ENCODE measurements at regions not wholly inside any gene's neighbourhood (a gene's known extent, or its start where the extent isn't known, plus 50 kb on each side); places are given as distances from the start of the nearest gene placed in this dataset.

DNA sequence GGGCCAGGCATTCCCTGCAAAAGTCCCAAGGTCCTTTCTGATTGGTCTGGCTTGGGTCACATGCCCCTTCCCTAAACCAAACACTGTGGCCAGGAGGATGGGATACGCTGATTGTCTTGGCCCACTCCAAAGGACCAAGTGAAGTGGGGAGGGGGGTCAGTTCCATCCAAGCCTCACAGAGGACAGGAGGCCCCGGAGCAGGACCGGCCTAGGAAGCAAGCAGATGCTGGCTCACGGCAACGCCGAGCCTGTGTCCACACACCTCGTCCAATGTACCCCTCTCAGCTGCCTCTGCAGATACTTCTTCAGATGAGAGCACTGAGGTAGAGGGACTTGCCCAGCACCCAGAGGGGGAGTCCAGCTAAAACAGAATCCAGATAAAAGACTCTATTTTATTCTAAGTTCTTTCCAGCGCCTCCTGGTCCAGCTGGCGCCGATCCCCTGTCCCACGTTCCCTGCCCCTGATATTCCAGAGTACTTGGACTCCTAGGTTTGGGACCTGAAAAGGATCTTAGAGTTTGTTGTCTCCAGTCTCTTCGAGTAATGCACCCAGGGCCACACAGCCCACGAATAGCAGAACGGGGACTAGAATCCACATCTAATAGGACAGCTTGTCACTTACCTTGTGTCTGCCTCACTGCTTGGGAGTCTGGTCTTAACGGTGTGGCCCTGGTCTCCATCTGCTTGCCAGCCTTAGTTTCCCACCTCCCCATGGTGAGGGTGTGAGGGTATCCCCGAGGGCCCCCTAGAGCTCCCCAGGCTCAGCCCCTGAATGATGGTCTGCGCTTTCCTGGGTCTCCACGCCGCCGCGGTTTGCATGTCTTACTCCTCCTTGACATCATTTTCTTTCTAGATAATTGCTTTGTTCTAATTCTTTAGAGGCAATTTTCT, 72.4 kb upstream of the UNC5A start:
- Mint-ChIP-seq H3K4me1 (peaks cover 8% of the 10 kb centered on the region), H3K4me3 (peak overlapping the region; percentile 66), H3K27me3 (peaks cover 81% of the 10 kb centered on the region), H3K36me3 (ENCODE audit: low read depth) (peaks cover 6% of the 10 kb centered on the region), H3K27ac (no peak overlapping the region)
- no peak for DNase-seq
- no peak for ATAC-seq
- H3K9me3 ChIP-seq (ENCODE audit: control insufficient read depth, low read length, poor library complexity, severe bottlenecking): no peaks in the 10 kb centered on the region

DNA sequence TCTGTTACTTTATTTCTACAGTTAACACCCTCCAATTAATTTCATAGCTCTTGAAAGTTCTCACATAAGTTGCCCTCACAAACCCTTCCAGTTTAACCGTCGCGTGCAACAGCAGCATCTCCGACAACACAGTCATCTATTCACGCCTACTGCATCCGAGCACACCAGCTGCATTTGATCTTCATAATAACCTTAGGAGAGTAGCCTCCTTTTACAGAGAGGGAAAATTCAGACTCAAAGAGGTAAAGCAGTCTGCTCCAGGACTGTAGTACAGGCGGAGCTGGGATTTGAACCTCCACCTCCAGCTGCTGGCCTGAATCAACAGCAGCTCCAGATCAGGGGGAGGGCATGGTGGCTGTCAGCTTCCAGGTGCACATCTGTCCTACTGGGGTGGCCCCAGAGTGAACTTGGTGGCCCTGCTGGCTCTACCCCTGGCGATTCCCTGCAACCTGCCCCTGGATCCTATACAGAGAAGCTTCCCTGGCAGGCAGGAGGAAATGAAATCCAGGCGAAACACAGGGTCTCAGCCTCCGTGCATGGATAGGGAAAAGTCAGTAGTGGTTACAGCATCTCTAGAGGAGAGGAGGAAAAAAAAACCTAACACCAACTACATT, 71.6 kb upstream of the UNC5A start:
- ATAC-seq (no peak), DNase-seq (no peak)
- Mint-ChIP-seq H3K36me3 (ENCODE audit: low read depth) (peaks cover 6% of the 10 kb centered on the region), H3K27me3 (peaks cover 75% of the 10 kb centered on the region), H3K4me1 (peaks cover 10% of the 10 kb centered on the region), H3K4me3 (peak overlapping the region; percentile 66), H3K27ac (no peak overlapping the region)
- no peaks in the 10 kb centered on the region for H3K9me3 ChIP-seq (ENCODE audit: control insufficient read depth, low read length, poor library complexity, severe bottlenecking)

DNA sequence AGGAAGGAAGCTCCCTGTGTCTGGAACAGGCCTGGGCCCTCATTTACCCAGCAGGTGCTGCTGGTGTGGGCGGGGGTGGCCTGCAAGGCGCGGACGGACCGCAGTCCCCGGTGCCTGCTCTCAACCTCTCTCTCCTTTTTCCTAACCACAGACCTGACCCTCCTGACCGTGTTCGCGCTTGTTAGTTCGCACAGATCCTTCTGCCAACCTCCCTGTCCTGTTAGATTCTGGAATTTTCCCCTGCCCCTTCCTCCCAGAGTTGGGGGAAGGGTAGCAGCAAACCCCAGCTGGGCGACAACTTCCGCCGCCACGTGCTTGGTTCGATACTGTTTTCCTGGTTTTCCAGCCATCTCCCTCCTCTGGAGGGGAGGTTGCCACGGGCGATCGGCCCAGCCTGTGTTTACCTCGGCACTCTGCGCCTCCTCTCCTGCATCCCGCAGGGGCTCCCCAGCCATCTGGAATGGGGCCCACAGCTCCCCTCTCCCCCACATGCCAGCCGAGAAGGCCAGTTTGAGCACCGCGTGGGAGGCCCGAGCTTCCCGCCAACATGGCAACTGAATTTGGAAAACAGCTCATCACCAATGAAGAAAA, 70.8 kb upstream of the UNC5A start:
- DNase-seq: no peak
- peaks cover 6% of the 10 kb centered on the region for H3K36me3 Mint-ChIP-seq (ENCODE audit: low read depth)
- H3K27ac Mint-ChIP-seq: no peak overlapping the region
- H3K4me1 Mint-ChIP-seq: peaks cover 13% of the 10 kb centered on the region
- H3K9me3 ChIP-seq (ENCODE audit: control insufficient read depth, low read length, poor library complexity, severe bottlenecking): no peaks in the 10 kb centered on the region
- ATAC-seq: no peak
- H3K27me3 Mint-ChIP-seq: peaks cover 79% of the 10 kb centered on the region
- H3K4me3 Mint-ChIP-seq: no peak overlapping the region

DNA sequence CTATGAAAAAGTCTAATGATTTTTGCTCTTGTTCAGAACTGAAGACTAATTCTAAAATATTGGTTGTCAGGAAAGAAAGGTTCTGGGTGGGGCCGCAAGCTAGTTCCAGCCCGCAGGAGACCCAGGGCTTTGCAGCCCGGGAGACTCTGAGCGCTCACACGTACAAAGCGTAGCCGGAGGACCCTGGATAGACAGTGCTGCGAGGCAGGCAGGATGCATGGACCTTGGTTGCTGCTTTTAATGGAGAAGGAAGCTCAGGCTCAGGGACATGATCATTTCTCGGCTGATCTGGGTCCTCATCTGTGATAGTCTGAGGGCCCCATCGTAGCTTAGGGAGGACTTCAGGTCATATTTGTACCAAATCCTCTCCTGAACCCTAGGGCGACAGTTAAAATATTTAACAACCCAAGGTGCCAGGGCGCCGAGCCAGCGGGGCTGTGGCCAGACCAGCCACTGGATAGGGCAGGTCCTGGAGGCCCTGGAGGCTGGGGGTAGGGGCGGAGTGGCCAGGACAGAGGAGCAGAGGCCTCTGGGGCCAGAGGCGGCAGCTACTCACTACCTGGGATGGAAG, 70.1 kb upstream of the UNC5A start:
- H3K4me3 Mint-ChIP-seq: no peak overlapping the region
- H3K4me1 Mint-ChIP-seq: peaks cover 14% of the 10 kb centered on the region
- DNase-seq (no peak), ATAC-seq (no peak)
- H3K9me3 ChIP-seq (ENCODE audit: control insufficient read depth, low read length, poor library complexity, severe bottlenecking): no peaks in the 10 kb centered on the region
- H3K27me3 Mint-ChIP-seq: peaks cover 81% of the 10 kb centered on the region
- no peak overlapping the region for H3K27ac Mint-ChIP-seq
- H3K36me3 Mint-ChIP-seq (ENCODE audit: low read depth): peaks cover 6% of the 10 kb centered on the region

DNA sequence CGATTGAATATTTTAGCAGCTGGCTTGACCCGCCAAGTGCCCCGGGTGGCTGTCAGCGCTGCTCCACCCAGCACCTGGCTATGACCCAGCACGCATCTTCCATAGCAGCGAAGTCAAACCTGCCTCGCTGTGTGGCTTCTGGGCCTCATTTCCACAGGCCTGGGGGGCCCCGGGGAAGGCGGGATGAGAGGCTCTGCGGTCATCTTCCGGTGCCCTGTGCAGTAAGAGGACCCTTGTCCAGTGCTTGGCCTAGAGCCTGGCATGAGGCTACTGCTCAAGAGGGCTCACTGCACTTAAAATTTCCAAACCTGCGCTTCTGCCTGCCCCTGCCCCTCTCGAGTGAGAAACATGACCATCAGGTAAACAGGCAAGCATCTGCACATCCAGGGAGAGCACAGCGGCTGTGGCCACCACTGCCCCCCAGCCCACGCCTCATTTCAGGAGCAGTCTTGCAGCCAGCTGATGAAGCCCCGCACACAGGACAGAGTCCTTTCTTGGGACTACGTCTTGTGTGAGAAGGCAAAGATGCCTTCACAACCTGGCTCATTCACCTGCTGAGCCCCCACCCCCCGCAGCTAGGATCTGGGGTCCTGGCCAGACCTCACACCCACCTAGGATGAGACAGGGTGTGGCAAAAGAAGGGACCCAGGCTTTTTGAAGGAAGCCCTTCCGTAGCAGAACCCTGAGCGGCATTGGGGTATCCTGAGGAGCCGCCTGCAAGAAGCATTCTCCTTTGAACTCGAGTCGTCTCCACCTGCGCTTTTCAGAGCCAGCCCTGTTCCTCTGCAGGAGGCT, 69.5 kb upstream of the UNC5A start:
- peaks cover 81% of the 10 kb centered on the region for H3K27me3 Mint-ChIP-seq
- H3K9me3 ChIP-seq (ENCODE audit: control insufficient read depth, low read length, poor library complexity, severe bottlenecking): no peaks in the 10 kb centered on the region
- peaks cover 21% of the 10 kb centered on the region for H3K4me1 Mint-ChIP-seq
- DNase-seq (no peak), ATAC-seq (no peak)
- peaks cover 9% of the 10 kb centered on the region for H3K36me3 Mint-ChIP-seq (ENCODE audit: low read depth)
- no peak overlapping the region for H3K4me3 Mint-ChIP-seq
- H3K27ac Mint-ChIP-seq: no peak overlapping the region

DNA sequence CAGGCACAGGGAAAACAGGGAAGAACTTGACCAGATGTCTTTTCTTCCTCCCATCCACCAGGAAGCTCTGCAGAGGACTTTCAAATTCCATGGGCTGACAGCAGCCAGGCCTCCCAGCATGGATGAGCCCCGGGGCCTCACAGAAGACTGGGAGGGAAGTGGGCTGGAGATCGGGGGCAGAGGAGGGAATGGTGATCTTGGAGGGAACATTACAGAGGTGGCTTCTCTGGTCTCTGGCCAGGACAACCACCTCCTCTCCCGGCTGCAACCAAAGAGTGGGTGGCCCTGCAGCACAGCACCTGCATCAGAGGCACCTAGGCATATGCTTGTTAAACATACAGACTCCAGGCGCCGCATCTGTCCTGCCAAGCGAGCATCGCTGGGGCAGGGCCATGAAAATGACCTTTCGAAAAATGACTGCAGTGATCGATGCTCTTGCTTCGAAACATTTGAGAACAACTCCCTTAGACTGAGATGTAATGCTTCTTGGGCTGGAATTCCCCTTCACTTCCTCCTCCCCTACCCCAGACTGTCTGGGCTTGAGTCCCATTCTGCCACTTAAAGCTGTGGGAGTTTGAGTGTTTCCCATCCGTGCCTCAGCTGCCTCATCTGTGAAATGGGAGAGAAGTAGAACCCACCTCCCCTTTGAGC, 68.7 kb upstream of the UNC5A start:
- Mint-ChIP-seq H3K36me3 (ENCODE audit: low read depth) (peaks cover 10% of the 10 kb centered on the region), H3K4me1 (peaks cover 24% of the 10 kb centered on the region), H3K27ac (no peak overlapping the region), H3K27me3 (peaks cover 78% of the 10 kb centered on the region), H3K4me3 (no peak overlapping the region)
- no peaks in the 10 kb centered on the region for H3K9me3 ChIP-seq (ENCODE audit: control insufficient read depth, low read length, poor library complexity, severe bottlenecking)
- ATAC-seq (peak; percentile 72), DNase-seq (no peak)

DNA sequence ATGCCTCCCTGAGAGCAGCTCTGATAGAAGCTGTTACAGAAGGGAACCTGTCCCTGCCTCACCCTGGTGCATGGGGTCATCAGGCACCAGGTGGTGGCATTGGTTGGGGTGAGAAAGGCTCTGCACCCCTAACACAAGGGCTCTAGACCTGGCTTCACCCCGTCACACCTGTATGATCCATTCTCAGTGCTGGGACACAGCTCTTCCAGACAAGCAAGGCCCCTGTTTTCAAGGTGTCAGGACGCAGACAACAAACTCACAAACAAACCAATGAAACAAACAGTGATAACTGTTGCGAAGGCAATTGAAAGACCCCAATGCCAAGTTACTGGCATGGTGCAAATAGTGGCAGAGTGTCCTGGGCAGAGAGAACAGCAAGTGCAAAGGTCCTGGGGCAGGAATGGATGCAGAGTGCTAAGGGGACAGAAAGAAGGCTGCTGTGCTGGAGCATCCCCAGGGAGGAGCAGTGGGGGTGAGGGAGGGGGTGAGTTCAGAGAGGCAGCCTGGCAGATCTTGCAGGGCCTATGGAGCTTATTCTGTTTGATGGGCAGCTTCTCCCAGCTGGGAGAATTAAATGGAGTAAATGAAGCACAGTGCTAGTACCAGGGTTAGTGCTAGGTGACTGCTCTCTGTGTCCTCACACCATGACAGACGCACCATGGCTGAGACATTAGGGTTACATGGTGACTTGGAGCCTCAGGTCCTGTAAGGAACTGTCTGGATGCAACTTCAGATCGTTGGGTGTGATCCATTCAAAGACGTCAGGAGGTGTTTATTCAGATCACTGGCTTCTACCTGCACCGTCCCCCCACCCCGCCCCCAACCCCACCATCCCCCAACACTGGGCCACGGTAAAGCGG, 67.9 kb upstream of the UNC5A start:
- Mint-ChIP-seq H3K4me1 (peaks cover 24% of the 10 kb centered on the region), H3K27ac (no peak overlapping the region), H3K4me3 (no peak overlapping the region), H3K27me3 (peaks cover 77% of the 10 kb centered on the region), H3K36me3 (ENCODE audit: low read depth) (peaks cover 10% of the 10 kb centered on the region)
- DNase-seq (no peak), ATAC-seq (no peak)
- no peaks in the 10 kb centered on the region for H3K9me3 ChIP-seq (ENCODE audit: control insufficient read depth, low read length, poor library complexity, severe bottlenecking)

DNA sequence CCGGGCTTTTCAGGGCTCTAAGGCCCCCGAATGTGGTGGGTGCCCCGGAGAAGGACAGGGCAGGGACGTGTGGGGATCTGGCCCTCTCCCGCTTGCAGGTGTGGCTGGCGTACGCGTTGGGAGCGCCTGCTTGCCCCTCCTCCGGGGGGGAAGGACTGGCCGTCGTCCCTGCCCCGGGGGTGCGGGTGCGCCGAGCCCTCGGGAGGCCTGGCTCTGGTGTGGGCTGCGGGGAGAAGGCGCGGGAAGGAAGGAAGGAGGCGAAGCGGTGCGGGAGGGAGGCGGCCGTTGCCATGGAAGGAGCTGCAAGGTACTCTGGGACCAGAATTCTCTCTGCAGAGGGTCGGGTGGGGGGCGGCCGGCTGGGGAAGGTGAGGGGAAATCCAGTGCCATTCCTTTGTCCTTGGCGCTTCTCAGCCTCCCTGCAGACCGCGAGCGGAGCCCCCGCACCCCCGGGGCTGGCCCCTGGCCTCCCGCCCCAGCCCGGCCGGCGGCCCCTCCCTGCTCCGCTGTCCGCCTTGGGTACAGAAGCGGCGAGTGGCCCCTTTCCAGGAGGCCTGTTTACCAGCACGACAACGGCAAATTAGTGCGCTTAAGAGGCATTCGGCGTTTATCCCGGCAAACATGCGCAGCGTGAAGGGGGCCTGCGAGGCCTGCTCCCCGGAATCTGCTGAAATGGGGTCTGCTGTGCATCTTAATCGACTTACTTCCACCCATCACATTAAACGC, 67.1 kb upstream of the UNC5A start:
- Mint-ChIP-seq H3K27me3 (peaks cover 82% of the 10 kb centered on the region), H3K27ac (no peak overlapping the region), H3K36me3 (ENCODE audit: low read depth) (peaks cover 10% of the 10 kb centered on the region), H3K4me3 (peak overlapping the region; percentile 73), H3K4me1 (peaks cover 24% of the 10 kb centered on the region)
- DNase-seq (no peak), ATAC-seq (no peak)
- H3K9me3 ChIP-seq (ENCODE audit: control insufficient read depth, low read length, poor library complexity, severe bottlenecking): no peaks in the 10 kb centered on the region

DNA sequence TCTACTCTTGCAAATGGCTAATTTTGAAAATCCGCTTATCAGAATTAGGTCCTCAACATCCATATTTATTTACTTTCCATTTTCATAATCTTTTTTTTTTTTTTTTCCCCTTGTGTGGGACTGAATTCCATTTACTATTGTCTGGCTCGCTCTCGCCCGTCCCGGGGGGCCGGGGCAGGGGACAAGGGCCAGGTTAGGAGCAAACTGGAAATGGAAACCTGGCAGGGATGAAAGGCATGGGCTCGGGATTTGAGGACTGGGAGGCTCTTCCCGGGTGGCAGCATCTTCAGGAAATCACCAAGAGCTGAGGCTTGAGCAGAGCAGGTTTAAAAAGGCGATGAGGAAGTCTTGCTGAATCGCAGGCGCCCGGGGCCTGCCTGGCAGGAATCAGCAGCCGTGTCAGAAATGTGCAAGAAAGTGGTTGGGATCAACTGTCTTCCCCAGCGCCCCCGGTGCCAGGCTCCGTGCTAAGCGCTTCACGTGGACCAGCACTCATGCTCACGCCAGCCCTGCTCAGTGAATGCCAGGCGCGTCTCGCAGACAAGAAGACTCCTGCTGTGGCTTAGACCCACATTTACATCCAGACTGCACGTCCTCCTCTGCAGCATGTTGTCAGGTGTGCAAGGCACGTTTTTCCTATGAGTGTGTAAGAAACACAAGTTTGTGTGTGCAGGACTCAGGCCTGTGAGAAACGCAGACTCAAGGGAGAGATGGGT, 66.3 kb upstream of the UNC5A start:
- DNase-seq: no peak

DNA sequence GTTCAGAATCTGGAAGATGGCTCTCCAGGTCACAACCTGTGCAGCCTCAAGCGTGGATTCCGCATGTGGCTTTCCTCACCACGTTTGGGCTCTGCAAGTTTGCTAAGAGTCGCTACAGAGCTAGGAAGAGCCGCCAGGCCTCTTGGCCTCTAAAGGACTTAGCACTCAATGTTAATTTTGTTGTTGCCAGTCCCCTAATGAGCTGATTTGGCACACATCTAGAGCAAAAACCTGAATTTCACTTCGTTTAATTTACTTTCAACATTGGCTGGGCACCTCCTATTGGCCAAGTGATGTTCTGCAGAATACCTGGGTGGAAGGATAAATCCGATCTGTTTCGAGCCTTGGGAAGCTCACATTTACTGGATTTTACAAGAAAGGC, 65.8 kb upstream of the UNC5A start:
- ATAC-seq (no peak), DNase-seq (no peak)
- no peaks in the 10 kb centered on the region for H3K9me3 ChIP-seq (ENCODE audit: control insufficient read depth, low read length, poor library complexity, severe bottlenecking)
- peaks cover 82% of the 10 kb centered on the region for H3K27me3 Mint-ChIP-seq
- H3K4me3 Mint-ChIP-seq: no peak overlapping the region
- peaks cover 21% of the 10 kb centered on the region for H3K4me1 Mint-ChIP-seq
- peaks cover 4% of the 10 kb centered on the region for H3K36me3 Mint-ChIP-seq (ENCODE audit: low read depth)
- H3K27ac Mint-ChIP-seq: no peak overlapping the region

More for the DNA sequence above, 66.3 kb upstream of the UNC5A start:
- H3K4me3 Mint-ChIP-seq: peak overlapping the region; percentile 73
- H3K27ac Mint-ChIP-seq: no peak overlapping the region
- peaks cover 21% of the 10 kb centered on the region for H3K4me1 Mint-ChIP-seq
- no peak for ATAC-seq
- H3K9me3 ChIP-seq (ENCODE audit: control insufficient read depth, low read length, poor library complexity, severe bottlenecking): no peaks in the 10 kb centered on the region
- peaks cover 6% of the 10 kb centered on the region for H3K36me3 Mint-ChIP-seq (ENCODE audit: low read depth)
- peaks cover 82% of the 10 kb centered on the region for H3K27me3 Mint-ChIP-seq

DNA sequence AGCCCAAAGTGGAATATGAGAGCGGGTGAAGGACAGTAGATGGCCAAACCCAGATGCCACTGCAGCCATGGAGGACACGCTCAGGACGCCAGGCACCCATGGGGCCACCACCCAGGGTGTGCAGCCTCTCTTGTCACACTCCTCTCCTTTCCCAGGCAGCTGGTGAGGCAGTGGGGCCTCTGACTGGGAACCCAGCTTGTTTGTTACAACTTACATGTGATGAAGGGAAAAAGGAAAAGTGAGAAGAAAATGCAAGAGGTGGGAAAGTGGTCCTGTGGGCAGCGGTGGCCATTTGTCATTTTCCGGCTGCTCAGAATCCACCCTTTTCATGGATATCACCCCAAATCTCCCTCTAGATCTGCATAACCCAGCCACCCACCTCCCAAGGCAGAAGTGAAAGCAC, 62.7 kb upstream of the UNC5A start:
- peaks cover 80% of the 10 kb centered on the region for H3K27me3 Mint-ChIP-seq
- peaks cover 11% of the 10 kb centered on the region for H3K36me3 Mint-ChIP-seq (ENCODE audit: low read depth)
- ATAC-seq (no peak), DNase-seq (no peak)
- no peak overlapping the region for H3K27ac Mint-ChIP-seq
- no peaks in the 10 kb centered on the region for H3K9me3 ChIP-seq (ENCODE audit: control insufficient read depth, low read length, poor library complexity, severe bottlenecking)
- no peak overlapping the region for H3K4me3 Mint-ChIP-seq
- H3K4me1 Mint-ChIP-seq: peaks cover 16% of the 10 kb centered on the region
